ENCODE measurements at regions not wholly inside any gene's neighbourhood (a gene's known extent, or its start where the extent isn't known, plus 50 kb on each side); places are given as distances from the start of the nearest gene placed in this dataset.

- in situ Hi-C loops (cut with HindIII; ENCODE audit: low sequenced_read_pairs), result no loop called here
- no peak for DNase-seq (ENCODE audit: low read depth, low spot score)
- no peak overlapping the region for H3K4me3 ChIP-seq (ENCODE audit: low read depth, low read length)
- no peak for TF ChIP-seq CTCF (IDR thresholded peaks at IDR 0.05; ENCODE audit: low read depth, low read length)
Measured at GRCh38 chr4:24202579-24202978, 312.7 kb upstream of the PPARGC1A start.

- no peak for DNase-seq (ENCODE audit: low read depth, low spot score)
- TF ChIP-seq CTCF (IDR thresholded peaks at IDR 0.05; ENCODE audit: low read depth, low read length), result no peak
- H3K4me3 ChIP-seq (ENCODE audit: low read depth, low read length), result no peak overlapping the region
- in situ Hi-C loops (cut with HindIII; ENCODE audit: low sequenced_read_pairs), result no loop called here
Measured at GRCh38 chr4:24197955-24198354, 308.1 kb upstream of the PPARGC1A start.

- DNase-seq (ENCODE audit: low read depth, low spot score), result no peak
- in situ Hi-C loops (cut with HindIII; ENCODE audit: low sequenced_read_pairs), result no loop called here
- no peak overlapping the region for H3K4me3 ChIP-seq (ENCODE audit: low read depth, low read length)
- no peak for TF ChIP-seq CTCF (IDR thresholded peaks at IDR 0.05; ENCODE audit: low read depth, low read length)
Measured at GRCh38 chr4:24196785-24197184, 306.9 kb upstream of the PPARGC1A start.

- DNase-seq (ENCODE audit: low read depth, low spot score), result no peak
- in situ Hi-C loops (cut with HindIII; ENCODE audit: low sequenced_read_pairs), result no loop called here
- TF ChIP-seq CTCF (IDR thresholded peaks at IDR 0.05; ENCODE audit: low read depth, low read length), result peak; percentile 18
- H3K4me3 ChIP-seq (ENCODE audit: low read depth, low read length), result no peak overlapping the region
Measured at GRCh38 chr4:24195991-24196736, 306.3 kb upstream of the PPARGC1A start.

GRCh38 chr4:24192018-24192641, 302.3 kb upstream of the PPARGC1A start:
- DNase-seq (ENCODE audit: low read depth, low spot score), result no peak
- H3K4me3 ChIP-seq (ENCODE audit: low read depth, low read length), result no peak overlapping the region
- in situ Hi-C loops (cut with HindIII; ENCODE audit: low sequenced_read_pairs), result no loop called here
- TF ChIP-seq CTCF (IDR thresholded peaks at IDR 0.05; ENCODE audit: low read depth, low read length), result no peak

- TF ChIP-seq CTCF (IDR thresholded peaks at IDR 0.05; ENCODE audit: low read depth, low read length), result no peak
- H3K4me3 ChIP-seq (ENCODE audit: low read depth, low read length), result no peak overlapping the region
- in situ Hi-C loops (cut with HindIII; ENCODE audit: low sequenced_read_pairs), result no loop called here
- DNase-seq (ENCODE audit: low read depth, low spot score), result no peak
Measured at GRCh38 chr4:24190761-24191695, 301.2 kb upstream of the PPARGC1A start.
